ENCODE measurements at regions not wholly inside any gene's neighbourhood (a gene's known extent, or its start where the extent isn't known, plus 50 kb on each side); places are given as distances from the start of the nearest gene placed in this dataset.
A peak's percentile ranks its signal among the peaks of the same experiment; 100 is the strongest.

- TF ChIP-seq FOXM1 (IDR thresholded peaks at IDR 0.05; ENCODE audit: borderline replicate concordance, low read depth) (no peak), EP300 (IDR thresholded peaks at IDR 0.05; ENCODE audit: borderline replicate concordance) (no peak), TAF1 (IDR thresholded peaks at IDR 0.05; ENCODE audit: low read depth) (no peak), REST (IDR thresholded peaks at IDR 0.05; ENCODE audit: low read depth) (no peak), TEAD4 (IDR thresholded peaks at IDR 0.05) (no peak), RAD21 (IDR thresholded peaks at IDR 0.05; ENCODE audit: low read depth) (no peak)
Observed at GRCh38 chr1:59164371-59164770, 132.5 kb upstream of the FGGY start.

- no peak for TF ChIP-seq CREB1 (IDR thresholded peaks at IDR 0.05; ENCODE audit: low read depth)
- no peak for TF ChIP-seq NFIC (IDR thresholded peaks at IDR 0.05)
- no peak for TF ChIP-seq TEAD4 (IDR thresholded peaks at IDR 0.05)
- TF ChIP-seq CEBPB (IDR thresholded peaks at IDR 0.05): no peak
- no peak for TF ChIP-seq MAX (IDR thresholded peaks at IDR 0.05)
- TF ChIP-seq TAF1 (IDR thresholded peaks at IDR 0.05; ENCODE audit: low read depth): no peak
- no peak for TF ChIP-seq EGR1 (IDR thresholded peaks at IDR 0.05)
- no peak for TF ChIP-seq YY1 (IDR thresholded peaks at IDR 0.05; ENCODE audit: low read depth)
- no peak for TF ChIP-seq USF1 (IDR thresholded peaks at IDR 0.05)
- no peak for TF ChIP-seq ZBTB7A (IDR thresholded peaks at IDR 0.05; ENCODE audit: low read depth)
- TF ChIP-seq RAD21 (IDR thresholded peaks at IDR 0.05; ENCODE audit: low read depth): no peak
Observed at GRCh38 chr1:59165353-59165752, 131.5 kb upstream of the FGGY start.

- TF ChIP-seq TAF1 (IDR thresholded peaks at IDR 0.05; ENCODE audit: low read depth): no peak
- TF ChIP-seq RAD21 (IDR thresholded peaks at IDR 0.05; ENCODE audit: low read depth): no peak
- no peak for TF ChIP-seq REST (IDR thresholded peaks at IDR 0.05; ENCODE audit: low read depth)
- no peak for TF ChIP-seq NFIC (IDR thresholded peaks at IDR 0.05)
- no peak for TF ChIP-seq TCF12 (IDR thresholded peaks at IDR 0.05; ENCODE audit: low read depth)
Observed at GRCh38 chr1:59169703-59170102, 127.2 kb upstream of the FGGY start.

GRCh38 chr1:59170659-59171058 is 126.2 kb upstream of the FGGY start:
- TF ChIP-seq NFIC (IDR thresholded peaks at IDR 0.05): no peak
- no peak for TF ChIP-seq REST (IDR thresholded peaks at IDR 0.05; ENCODE audit: low read depth)

- TF ChIP-seq TEAD4 (IDR thresholded peaks at IDR 0.05) (peak; percentile 24; the same call in 1 of the 2 replicates), REST (IDR thresholded peaks at IDR 0.05; ENCODE audit: low read depth) (no peak)
Observed at GRCh38 chr1:59171788-59172187, 125.1 kb upstream of the FGGY start.

All from Ishikawa (cell line).